ENCODE measurements at regions not wholly inside any gene's neighbourhood (a gene's known extent, or its start where the extent isn't known, plus 50 kb on each side); places are given as distances from the start of the nearest gene placed in this dataset.

DNA sequence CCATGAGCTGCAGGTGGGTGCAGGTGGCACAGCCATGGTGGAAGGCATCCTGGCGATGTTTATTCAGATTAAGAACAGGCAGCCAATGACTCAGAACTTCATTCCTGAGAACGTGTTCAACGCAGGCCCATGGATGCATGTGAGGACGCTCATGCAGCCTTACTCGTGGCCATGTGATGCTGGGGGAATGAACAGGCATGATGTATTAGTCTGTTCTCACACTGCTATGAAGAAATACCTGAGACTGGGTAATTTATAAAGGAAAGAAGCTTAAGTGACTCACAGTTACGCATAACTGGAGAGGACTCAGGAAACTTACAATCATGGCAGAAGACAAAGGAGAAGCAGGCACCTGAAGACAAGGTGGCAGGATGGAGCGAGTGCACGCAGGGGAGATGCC lies 146.6 kb downstream of the RNASET2 start:
- TF ChIP-seq, protein P1, sequence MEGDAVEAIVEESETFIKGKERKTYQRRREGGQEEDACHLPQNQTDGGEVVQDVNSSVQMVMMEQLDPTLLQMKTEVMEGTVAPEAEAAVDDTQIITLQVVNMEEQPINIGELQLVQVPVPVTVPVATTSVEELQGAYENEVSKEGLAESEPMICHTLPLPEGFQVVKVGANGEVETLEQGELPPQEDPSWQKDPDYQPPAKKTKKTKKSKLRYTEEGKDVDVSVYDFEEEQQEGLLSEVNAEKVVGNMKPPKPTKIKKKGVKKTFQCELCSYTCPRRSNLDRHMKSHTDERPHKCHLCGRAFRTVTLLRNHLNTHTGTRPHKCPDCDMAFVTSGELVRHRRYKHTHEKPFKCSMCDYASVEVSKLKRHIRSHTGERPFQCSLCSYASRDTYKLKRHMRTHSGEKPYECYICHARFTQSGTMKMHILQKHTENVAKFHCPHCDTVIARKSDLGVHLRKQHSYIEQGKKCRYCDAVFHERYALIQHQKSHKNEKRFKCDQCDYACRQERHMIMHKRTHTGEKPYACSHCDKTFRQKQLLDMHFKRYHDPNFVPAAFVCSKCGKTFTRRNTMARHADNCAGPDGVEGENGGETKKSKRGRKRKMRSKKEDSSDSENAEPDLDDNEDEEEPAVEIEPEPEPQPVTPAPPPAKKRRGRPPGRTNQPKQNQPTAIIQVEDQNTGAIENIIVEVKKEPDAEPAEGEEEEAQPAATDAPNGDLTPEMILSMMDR (IDR thresholded peaks at IDR 0.05) = no peak
- TF ChIP-seq EP300 (IDR thresholded peaks at IDR 0.05) (no peak), POLR2A (IDR thresholded peaks at IDR 0.05) (no peak)

All from upper lobe of left lung (tissue), 4 donors.